OCI-LY3 (cell line): ENCODE measurements at regions not wholly inside any gene's neighbourhood (a gene's known extent, or its start where the extent isn't known, plus 50 kb on each side); places are given as distances from the start of the nearest gene placed in this dataset.

Experiments
- EZH2phosphoT487 ChIP-seq: fragments of 200-600 bp; shearing (Covaris generic); IDR thresholded peaks from 2 replicates; pipeline ENCODE4 v1.6.1; 2018; ENCODE audit warnings: antibody characterized with exemption, mixed run types, low read depth
- TF ChIP-seq, protein P1 (sequence below): fragments of 200-600, 300-600 bp; sonication (generic); IDR thresholded peaks from 2 replicates; pipeline ENCODE4 v1.5.1; 2014; ENCODE audit warnings: antibody characterized with exemption, low read length, low read depth

DNA sequence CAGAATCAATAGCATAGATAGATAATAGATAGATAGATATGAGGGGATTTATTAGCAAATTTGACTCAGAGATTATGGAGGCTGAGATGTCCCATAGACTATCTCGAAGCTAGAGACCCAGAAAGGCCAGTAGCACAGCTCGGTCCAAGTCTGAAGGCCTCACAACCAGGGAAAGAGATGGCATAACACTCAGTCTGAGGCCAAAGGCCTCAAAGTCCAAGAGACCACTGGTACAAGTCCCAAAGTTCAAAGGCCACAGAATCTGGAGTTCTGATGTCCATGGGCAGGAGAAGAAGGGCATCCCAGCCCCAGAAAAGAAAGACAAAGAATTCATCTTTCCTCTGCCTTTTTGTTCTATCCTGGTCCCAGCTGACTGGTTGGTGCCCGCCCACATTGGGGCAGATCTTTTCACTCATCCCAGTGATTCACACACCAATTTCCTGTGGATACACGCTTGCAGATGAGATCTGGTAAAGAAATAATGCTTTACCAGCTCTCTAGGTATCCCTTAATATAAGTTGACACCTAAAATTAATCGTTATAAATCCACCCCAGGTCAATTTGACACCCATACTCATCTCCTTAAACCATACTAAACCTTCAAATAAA lies 127.8 kb upstream of the FBN2 start:
- TF ChIP-seq, protein P1, sequence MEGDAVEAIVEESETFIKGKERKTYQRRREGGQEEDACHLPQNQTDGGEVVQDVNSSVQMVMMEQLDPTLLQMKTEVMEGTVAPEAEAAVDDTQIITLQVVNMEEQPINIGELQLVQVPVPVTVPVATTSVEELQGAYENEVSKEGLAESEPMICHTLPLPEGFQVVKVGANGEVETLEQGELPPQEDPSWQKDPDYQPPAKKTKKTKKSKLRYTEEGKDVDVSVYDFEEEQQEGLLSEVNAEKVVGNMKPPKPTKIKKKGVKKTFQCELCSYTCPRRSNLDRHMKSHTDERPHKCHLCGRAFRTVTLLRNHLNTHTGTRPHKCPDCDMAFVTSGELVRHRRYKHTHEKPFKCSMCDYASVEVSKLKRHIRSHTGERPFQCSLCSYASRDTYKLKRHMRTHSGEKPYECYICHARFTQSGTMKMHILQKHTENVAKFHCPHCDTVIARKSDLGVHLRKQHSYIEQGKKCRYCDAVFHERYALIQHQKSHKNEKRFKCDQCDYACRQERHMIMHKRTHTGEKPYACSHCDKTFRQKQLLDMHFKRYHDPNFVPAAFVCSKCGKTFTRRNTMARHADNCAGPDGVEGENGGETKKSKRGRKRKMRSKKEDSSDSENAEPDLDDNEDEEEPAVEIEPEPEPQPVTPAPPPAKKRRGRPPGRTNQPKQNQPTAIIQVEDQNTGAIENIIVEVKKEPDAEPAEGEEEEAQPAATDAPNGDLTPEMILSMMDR, result no peak
- TF ChIP-seq EZH2phosphoT487, result no peak
